GM18858 (cell line): ENCODE measurements at regions not wholly inside any gene's neighbourhood (a gene's known extent, or its start where the extent isn't known, plus 50 kb on each side); places are given as distances from the start of the nearest gene placed in this dataset.

Experiments used
- ATAC-seq: cut with Tn5 transposase; IDR thresholded peaks from one replicate; pipeline ENCODE4 v1.9.1; 2021; ENCODE audit not compliant: unreplicated experiment

DNA sequence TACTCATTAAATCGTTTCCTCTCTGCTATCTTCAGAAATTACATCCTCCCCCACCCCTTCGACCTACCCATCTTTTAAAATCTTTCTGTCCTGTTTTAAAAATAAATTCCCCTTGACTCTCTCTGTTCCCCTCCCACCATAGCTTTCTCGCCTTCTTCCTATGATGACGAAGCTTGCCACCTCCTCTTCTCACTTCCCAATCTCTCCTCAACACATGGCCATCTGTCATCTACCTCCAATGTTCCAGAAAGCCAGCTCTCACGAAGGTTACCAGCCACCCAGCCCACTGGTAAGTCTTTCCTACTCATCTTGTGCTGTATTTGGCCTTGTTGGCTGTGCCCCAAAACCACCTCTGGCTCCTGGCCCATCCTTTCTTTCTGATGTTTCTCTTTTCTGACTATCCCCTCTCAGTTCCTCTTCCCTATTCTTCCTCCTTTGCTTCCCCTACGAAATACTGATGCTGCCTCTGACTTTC, 346.3 kb downstream of the ENC1 start:
- ATAC-seq: peak; percentile 60

DNA sequence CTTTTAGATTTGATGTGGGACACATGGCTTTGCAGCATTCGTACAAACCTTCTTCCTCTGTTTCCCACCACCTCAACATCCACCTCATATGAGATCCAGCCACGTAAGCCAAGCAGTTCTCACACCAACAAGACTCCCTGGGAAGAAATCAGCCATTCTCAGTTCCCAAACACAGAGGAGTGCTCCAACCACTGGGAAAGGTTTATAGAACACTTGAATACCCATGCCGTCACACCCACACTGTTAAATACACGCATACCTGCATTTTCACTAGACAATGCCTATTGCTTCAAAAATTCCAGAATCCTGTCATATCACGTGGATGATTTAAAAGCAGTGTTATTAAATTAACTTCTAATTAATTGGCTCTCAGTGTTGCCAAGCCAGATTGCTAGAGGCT, 347.3 kb downstream of the ENC1 start:
- ATAC-seq: no peak

DNA sequence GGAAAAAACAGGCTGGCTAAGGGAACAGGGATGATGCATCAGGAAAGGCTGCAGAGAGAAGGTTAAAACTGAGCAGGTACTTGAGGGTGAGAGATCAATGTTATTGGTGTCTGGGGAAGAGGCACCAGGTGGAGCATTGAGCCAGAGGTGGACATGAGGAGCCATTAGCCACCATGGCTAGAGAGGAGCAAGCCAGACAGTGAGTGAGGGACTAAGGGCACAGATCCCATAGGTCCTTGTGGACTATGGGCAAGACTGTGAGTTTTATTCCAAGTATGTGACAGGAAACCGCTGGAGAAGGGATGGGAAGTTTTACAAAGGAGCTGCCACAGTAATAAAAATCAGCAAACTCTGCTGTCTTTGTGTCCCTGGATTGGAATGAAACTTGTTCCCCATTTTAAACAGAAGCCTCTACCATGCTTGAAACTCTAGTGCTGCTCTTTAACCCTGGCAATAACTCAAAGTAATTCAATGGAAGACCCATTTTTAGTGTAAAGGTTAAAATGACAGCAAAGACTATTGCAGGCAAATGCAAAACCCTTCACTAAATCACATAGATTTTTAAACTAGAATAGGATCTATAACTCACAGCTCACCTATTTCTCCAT, 349.8 kb downstream of the ENC1 start:
- no peak for ATAC-seq

DNA sequence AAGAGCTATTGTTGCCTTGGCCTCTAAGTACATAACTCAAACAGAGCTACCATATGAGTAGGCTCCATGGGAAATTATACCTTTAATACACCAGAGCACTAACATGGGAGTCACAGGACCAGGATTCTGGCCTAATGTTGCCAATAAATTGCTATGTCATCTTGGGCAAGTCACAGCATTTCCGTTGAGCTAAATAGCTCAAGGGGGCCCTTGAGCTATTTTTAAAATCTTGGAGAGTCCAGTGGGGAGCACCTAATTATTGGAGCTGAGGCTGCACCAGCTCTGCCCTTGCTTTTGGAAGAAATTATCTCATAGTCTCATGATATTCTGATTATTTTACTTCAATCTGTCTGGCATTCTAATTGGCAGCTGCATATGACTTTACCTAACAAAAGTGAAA, 350.8 kb downstream of the ENC1 start:
- ATAC-seq: no peak

DNA sequence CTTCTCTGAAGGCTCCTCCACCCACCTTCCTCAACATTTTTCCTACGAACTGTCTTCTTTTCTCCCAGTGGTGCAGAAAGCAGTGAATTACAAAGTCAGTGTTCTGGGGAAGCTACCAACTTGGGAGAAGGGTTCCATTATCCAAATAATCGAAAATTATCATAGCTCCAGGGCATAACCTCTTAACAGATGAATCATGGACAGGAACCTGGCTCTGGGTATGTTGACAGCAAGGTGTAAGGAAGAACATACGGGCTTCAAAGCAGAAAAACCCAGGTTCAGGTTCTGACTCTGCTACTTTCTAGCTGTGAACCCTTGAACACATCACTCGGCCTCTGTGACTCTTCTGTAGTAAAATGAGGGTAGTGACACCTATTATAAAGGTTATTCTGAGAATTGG, 351.3 kb downstream of the ENC1 start:
- no peak for ATAC-seq

DNA sequence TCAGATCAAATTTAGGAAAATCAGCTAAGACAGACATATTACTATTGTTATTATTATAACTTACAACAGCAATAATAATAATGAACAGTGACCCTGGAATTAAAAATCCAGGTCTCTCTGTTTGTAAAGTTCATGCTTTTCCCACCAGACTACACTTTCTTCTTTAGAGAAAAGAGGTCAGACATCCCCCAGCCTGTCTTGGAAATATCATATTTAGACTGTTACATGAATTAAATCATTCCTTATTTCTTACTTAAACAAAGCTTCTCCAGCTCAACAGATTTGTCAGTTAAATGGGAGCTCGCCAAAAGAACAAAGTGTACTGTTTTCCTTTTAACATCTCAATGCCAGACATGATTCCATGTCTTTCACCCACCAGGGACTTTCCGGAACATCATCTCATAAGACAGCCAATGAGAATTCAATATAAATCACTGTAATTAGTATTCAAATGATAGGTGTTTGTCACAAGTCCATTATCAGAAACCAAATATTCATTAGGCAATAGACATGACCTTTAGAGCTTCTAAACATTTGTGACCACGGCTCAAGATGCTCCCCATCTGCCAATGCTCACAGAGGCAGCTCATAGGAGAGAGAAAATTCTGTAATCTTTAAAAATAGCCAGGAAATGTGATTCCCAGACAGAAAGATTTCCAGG, 351.9 kb downstream of the ENC1 start:
- no peak for ATAC-seq

DNA sequence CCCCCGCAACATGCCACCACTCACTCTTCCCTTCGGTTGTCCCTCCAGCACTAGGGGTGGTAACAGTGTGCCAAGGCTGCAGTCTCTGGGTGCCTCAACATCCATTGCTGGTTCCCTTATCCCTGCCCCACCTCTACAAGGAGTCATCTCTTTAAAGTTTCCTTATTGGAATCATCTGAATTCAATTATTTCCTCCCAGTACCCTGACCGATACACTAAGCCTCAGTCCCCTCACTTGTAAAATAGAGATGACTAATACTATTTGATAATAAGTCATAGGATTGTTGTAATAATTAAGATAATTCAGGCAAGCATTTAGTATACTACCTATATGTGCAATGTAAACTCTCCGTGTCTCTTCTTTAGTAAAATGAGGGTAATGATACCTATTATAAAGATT, 352.5 kb downstream of the ENC1 start:
- no peak for ATAC-seq

DNA sequence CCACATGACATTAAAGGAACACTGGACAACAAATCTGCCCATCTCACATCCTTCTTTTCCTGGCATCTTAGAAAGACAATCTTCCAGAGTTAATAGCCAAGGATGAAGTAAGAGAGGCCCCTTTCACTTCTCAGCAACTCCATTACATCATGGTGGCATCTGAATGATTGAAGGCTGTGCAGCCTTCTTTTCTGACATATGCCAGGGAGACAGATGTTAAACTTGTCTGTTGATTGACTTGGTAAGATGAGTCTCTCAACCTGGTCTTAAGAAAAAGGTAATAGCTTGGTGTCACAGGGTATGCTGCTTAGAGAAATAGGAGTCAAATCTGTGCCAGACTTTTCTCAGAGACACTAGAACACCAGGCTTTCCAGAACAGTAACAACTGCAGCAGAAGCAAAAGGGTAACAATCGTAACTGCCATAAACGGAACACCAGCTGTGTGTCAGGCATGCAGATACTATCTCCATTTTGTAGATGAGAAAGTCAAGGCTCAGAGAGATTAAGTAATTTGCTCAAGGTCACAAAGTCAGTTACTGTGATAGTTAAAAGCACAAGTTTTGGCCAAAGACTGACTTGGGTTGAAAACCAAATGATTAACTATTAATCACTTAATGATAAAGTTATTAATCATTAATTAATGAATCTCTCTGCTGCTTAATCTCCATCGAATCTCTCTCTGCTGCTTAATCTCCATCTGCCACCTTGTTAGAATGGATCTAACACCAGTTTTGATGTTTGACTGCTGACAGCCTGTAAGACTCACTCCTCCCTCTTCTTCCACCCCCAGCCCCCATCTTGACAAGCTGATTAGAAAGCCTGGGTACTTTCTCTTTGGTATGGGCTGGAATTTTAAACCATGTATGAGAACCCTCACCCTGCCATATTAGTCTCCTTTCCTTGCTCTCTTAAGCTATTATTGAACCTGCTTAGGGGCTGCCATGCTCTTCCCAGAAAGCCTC, 353.5 kb downstream of the ENC1 start:
- ATAC-seq: no peak

DNA sequence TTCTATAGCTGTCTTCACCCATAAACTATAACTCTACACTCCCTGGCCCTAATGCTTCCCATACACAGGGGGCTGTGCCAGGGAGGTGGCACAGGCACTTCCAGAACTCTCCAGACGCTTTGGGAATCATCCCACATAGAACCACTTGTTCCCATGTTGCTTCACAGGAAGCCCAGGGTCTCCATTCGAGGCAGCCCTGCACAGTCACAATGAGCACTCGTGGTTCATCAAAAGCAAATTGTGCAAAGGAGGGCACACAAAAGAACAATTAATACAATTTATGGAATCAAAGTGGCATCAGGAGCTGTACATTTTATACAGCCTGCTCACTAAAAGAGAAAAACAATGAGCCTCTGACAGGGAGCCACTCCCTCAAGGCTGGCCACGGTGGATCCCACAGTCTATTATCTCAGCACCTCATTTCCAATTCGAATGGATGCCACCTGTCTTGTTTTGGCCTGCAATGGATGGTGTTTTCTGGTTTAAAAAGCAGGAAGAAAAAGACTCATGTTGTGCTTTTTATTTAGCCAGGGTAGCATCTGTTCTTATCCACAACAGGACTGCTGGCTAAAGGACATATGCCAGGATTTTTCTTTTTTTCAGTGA, 354.8 kb downstream of the ENC1 start:
- no peak for ATAC-seq

DNA sequence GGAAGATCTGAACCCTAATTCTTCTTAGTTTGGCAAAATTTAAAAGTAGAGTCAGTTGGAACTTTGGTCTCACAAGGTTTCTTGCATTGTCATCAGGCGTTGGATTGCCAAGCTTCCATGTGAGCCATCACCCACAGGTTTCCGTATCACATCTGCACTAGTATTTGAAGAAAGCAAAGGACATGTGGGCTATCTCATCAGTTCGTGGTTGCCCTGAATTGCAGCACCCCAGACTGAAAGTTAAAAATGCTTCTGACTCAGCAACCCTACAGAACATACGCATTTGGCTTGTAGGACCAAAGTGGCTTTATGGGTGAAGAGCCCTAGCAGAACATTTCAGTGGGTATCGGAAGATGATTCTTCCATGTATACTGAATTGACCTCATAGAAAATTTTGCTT, 358.0 kb downstream of the ENC1 start:
- no peak for ATAC-seq

DNA sequence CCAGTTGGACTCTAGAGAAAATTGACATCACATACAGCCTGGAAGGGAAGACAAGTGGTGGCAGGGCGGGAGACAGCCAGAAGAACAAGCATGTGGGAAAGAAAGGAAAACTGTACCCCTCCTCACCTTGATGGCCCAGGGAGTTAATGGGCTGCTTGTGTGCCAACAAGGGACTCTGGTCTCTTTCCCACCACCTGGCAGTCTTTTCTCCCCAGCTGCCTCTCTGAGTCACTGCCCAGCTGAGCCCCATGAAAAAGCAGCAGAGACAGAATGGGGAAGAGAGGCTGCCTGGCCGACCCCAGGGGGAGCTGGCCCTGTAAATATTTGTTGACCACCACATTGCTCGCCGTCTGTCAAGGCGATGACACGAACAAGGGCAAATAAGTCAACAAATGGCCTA, 359.4 kb downstream of the ENC1 start:
- no peak for ATAC-seq

DNA sequence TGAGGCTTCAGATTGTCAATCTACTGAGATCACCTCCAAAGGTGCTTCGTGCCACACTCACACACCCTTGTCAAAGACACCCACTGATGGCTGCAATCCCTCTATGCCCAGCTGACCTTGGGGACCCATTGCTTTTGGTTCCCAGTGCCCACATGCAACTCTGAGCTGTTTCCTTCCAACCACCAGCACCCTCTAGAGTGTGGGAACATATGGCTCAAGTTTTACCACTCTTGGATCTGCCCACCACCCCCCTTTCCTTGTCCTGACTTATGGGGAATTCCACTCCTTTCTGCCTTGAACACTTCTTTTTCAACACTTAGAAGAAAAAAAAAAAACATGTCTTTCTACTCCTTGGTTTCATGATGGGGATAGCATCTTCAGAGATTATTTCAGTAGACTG, 360.2 kb downstream of the ENC1 start:
- ATAC-seq: no peak

DNA sequence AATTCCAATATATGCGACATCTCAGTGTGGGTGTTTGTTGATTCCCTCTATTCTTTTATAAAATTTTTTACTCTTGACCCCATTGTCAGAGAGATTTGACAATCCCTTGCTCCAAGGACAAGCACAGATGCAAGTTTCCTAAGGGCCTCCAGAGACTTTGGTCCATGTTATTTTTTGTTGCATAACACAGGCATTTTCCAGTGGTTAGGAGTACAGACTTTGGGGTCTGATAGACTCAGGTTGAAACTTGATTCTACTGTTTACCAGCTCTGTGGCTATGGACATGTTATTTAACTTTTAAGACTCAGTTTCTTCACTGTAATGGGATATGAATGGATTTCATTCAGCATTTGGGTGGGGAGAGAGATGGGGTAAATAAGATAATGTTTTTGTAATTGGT, 361.3 kb downstream of the ENC1 start:
- no peak for ATAC-seq

DNA sequence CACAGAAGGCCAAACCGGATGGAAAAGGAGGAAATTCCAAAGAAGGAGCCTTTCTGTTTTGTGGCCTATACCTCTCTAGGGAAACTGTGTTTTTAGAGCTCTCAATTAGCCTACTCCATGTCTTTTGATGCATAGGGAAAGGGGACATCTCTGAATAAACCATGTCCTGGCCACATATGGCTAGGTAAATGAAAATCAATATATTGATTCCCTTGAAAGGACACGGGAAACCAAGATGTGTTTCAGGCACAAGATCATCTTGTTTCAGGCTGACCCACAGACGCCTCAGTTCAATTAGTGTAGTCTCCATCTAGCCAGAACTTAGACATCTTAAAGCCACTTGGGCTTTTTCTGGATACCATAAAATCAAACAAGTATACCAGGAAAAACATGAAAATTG, 363.1 kb downstream of the ENC1 start:
- no peak for ATAC-seq

DNA sequence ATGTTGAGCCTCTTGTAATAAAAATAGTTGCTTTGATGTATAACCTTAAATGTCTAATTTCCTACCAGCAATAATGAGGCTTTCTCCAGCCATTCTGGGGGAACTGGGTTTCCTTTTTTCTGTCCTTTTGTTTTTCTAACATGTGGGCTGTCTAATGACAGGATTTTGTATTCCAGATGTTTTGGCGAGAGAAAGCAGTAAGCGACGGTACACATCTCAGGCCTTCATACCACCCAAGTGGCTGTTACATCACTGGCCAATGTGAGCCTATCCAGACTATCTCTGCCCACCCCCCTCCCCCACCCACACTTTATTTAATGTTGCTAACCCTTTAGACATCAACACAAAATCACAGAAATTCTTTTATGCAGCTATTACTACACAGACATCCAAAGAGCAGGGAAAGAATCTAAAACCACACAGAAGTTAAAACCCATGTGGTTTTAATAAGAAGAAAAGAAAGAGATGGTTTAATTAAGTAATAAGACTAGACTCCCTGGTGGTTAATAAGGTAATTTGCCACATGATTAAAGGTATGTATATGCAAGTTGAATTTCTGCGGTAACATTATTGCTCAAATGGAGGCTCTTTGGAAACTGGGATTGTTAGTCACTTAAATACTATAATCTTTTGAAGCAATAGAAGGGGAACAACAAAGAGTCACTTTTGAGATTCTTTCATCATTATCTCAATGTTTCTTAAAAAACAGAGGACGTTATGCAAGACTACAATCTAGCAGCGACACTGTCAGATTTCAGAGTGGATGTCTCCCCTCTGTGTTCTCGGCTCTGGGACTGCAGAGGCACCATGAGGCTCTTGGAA, 365.1 kb downstream of the ENC1 start:
- no peak for ATAC-seq

DNA sequence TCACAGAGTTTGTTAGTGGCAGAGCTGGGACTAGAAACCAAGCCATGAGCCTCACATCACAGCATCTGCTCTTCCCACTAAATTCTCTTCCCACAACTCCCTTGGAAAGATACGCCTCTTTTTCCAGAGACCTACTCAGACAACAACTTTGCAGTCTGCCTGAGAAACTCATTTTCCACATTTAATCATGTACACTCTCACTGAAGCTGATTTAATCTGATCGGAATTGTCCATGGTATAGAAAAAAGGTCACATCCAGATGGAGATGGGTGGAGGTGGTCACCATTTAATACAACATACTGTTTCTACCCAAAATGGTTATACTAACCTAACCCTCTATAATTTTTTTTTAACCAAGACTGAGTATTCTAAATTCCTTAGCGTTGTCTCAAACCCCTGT, 366.2 kb downstream of the ENC1 start:
- ATAC-seq: no peak

DNA sequence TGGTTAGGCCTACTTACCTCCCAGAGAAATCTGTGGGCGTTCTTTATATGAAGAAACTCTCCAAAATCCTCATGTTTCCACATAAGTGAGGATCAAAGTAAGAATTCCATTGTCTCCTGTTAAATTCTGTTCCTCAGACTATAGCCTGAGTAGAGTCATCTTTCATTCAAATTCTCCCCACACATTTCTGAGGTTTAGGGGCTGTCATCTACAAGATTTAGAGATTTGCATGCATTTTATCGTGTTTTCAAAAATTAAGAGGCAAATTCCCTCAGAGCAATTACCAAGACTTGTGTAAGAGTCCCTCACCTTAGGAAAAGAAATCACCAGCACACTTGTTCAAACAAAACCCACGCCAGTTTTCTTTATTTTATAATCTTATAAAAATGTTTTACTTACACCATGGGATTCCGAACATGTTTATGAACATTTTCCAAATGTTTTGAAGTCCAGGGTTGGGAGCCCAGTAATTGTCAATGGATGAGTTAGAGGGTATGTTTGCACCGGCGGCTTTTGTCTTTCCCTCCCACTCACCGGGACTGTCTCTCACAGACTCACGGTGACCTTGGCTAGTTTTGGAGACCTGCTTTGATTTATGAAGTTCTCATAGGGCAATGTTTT, 367.6 kb downstream of the ENC1 start:
- no peak for ATAC-seq

DNA sequence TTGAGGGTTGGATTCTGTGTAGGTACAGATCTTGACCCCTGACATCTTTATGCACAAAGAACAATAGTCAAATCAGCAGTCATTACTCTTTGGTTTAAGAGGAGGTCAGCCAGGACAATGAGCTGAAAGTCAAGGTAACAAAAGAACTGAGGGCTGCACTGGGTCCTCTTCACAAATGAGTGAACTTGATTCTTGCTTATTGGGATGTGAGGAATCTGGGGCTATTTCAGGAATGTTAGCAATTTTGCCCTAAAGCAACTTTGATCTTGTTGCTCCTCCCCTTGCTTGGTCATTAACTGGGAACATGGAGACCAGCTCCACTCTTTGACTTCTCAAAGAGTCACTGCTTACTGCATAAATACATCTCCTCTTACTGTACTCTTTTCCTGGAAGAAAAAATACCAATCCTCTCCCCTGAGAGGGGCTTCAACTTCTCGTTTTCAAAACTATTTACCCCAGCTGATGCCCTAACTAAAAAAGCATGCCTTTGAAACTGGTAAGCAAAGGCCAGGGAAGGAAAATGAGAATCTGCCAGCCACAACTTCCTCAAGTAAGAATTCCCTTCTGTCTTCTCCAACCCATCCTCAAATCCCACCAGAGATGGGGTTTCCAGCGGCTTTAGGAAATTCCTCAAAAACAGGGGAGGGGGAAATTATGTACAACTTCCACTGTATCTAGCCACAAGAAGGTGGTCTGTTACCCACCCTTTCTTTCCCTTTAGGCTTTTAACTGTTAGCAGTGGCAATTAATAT, 368.3 kb downstream of the ENC1 start:
- ATAC-seq: no peak

DNA sequence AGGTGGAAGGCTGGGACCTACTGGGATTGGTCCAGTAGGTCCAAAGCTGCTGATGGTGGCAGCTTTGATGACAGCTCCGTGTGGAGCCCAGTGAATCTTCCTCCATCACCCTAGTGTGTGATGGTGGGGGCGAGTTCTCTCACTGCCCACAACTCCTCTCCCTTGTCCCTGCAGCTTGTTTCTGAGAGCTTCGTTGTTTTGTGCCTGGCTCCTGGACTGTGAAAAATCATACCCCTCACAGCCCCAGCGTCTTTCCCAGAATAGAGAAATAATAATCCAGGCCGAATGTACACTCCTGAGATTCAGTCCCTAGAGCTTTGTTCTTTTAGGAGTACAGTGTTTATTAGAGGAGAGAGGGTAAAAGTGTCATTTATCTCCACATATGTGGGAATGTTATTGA, 372.2 kb downstream of the ENC1 start:
- ATAC-seq: no peak

DNA sequence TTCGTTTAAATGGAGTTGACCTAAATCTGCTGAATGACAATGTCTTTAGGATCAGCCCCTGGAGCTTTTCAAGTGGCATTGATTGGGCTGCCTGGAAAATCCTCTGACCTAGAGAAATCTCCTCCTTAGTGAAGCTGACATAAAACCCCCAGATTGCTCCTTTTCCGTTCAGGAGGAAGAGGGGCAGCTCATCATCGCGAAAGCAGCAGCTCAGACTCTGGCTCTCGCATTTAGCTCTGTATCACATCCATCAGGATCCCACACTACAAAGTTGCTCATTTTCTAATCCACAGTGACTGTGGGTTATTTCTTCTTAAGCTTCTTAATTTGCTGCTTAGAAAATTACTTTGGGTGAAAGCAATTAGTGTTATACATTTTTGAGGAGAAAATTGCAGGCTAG, 373.7 kb downstream of the ENC1 start:
- ATAC-seq: no peak
